ENCODE measurements at regions not wholly inside any gene's neighbourhood (a gene's known extent, or its start where the extent isn't known, plus 50 kb on each side); places are given as distances from the start of the nearest gene placed in this dataset.

DNA sequence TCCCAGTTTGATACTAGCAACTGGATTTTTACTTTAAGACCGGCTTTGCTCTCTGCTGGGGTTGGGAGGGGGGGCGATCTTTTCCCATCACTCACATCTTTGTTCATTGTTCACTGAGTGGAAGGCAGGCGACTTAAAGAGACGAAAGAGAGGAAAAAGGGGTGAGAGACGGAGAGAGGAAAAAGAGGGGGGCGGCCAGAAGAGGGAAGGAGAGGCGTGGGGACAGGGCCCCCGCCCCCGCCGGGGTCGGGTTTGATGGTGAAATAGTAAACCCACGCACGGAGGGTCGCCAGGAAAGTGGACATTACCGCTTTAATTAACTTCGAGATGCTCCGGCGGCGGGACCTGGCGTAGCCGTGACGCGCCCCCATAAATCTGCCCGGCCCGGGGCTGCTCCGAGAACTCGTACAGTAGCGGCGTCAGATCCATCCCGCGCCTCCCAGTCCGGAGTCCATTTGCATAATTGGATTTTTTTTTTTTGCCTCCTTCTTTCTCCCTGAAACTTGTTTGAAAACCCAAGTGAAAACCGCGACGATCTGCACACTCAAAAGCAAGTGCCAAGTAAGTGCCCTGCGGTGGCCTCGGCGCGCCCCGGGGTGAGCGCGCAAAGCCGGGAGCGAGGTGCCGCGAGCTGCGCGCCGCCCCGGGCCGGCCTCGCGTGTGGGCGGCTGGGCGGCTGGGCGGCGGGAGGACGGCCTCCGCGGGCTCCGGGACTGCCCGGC lies 143.9 kb upstream of the ZNF536 start:
- TF ChIP-seq, protein P1, sequence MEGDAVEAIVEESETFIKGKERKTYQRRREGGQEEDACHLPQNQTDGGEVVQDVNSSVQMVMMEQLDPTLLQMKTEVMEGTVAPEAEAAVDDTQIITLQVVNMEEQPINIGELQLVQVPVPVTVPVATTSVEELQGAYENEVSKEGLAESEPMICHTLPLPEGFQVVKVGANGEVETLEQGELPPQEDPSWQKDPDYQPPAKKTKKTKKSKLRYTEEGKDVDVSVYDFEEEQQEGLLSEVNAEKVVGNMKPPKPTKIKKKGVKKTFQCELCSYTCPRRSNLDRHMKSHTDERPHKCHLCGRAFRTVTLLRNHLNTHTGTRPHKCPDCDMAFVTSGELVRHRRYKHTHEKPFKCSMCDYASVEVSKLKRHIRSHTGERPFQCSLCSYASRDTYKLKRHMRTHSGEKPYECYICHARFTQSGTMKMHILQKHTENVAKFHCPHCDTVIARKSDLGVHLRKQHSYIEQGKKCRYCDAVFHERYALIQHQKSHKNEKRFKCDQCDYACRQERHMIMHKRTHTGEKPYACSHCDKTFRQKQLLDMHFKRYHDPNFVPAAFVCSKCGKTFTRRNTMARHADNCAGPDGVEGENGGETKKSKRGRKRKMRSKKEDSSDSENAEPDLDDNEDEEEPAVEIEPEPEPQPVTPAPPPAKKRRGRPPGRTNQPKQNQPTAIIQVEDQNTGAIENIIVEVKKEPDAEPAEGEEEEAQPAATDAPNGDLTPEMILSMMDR (IDR thresholded peaks at IDR 0.05) = no peak
- no peak for TF ChIP-seq ZFX (IDR thresholded peaks at IDR 0.05; ENCODE audit: borderline replicate concordance)
